A673 (cell line): ENCODE measurements at regions not wholly inside any gene's neighbourhood (a gene's known extent, or its start where the extent isn't known, plus 50 kb on each side); places are given as distances from the start of the nearest gene placed in this dataset.
"Not testable (repeated sequence)": the region's sequence is repeated elsewhere in the genome, so short reads cannot be mapped to it uniquely, and the experiment has no call there.

Experiments
- BruUV-seq: library from RNA; stranded (reverse); fragments of 400-500 nt; replicated peaks from 2 replicates; lab custom pipeline; 2021; lab: Mats Ljungman, UMichigan
- CTCF ChIA-PET: fragments of 300-600 bp; sonication (Branson Sonifier 250); formaldehyde crosslinking; loops from one replicate; lab custom pipeline; 2022; ENCODE audit warnings: antibody characterized with exemption; lab: Charles Lee
- POLR2A ChIA-PET: fragments of 300-600 bp; sonication (Branson Sonifier 250); formaldehyde crosslinking; loops from one replicate; lab custom pipeline; 2022; ENCODE audit warnings: antibody characterized with exemption; ENCODE audit not compliant: low non-redundant PET; lab: Charles Lee
- DNase-seq: peaks from one replicate; pipeline ENCODE4 v3.0.0-alpha.2; 2015; ENCODE audit warnings: low spot score
- H3K27ac ChIP-seq: fragments of 200-600 bp; sonication (generic); 2 replicates; pipeline ENCODE4 v1.5.1; 2016; ENCODE audit warnings: mixed run types, low read depth, mild to moderate bottlenecking, mixed read lengths, antibody characterized with exemption, low read length; ENCODE audit not compliant: poor library complexity, severe bottlenecking
- H3K27me3 ChIP-seq: fragments of 200-600 bp; sonication (generic); replicated peaks from 2 replicates; pipeline ENCODE4 v1.6.1; 2017; ENCODE audit warnings: mixed run types, low read depth, mild to moderate bottlenecking, mixed read lengths, antibody characterized with exemption, low read length; ENCODE audit not compliant: insufficient read depth, poor library complexity
- H3K36me3 ChIP-seq: fragments of 200-600 bp; sonication (generic); 2 replicates; pipeline ENCODE4 v1.6.1; 2016; ENCODE audit warnings: mixed run types, mild to moderate bottlenecking, mixed read lengths, antibody characterized with exemption, low read length; ENCODE audit not compliant: insufficient read depth, poor library complexity, severe bottlenecking
- H3K4me1 ChIP-seq: fragments of 200-600 bp; sonication (generic); 2 replicates; pipeline ENCODE4 v1.6.1; 2017; ENCODE audit warnings: mixed run types, mild to moderate bottlenecking, mixed read lengths, antibody characterized with exemption, low read length; ENCODE audit not compliant: insufficient read depth, poor library complexity, severe bottlenecking
- H3K4me3 ChIP-seq: fragments of 200-600 bp; sonication (generic); 2 replicates; pipeline ENCODE4 v1.5.1; 2016; ENCODE audit warnings: low read depth, mixed run types, mild to moderate bottlenecking, mixed read lengths, low read length; ENCODE audit not compliant: poor library complexity, severe bottlenecking
- H3K9me3 ChIP-seq: fragments of 200-600 bp; sonication (generic); 2 replicates; pipeline ENCODE4 v1.6.1; 2016; ENCODE audit warnings: mixed run types, low read depth, mild to moderate bottlenecking, mixed read lengths, antibody characterized with exemption, low read length; ENCODE audit not compliant: poor library complexity, severe bottlenecking
- EZH2 ChIP-seq: fragments of 200-600 bp; sonication (generic); IDR thresholded peaks from 2 replicates; pipeline ENCODE4 v1.6.1; 2017; ENCODE audit warnings: borderline replicate concordance, low read depth, mild to moderate bottlenecking, mixed read lengths, antibody characterized with exemption, low read length; ENCODE audit not compliant: poor library complexity, severe bottlenecking
- intact Hi-C: fragments of 100-400 bp; cut with micrococcal nuclease; formaldehyde crosslinking; loops from one replicate; pipeline ENCODE4 v1.10.0; 2022; ENCODE audit not compliant: unreplicated experiment
- TF ChIP-seq, protein P1 (sequence below): fragments of 300-800, 200-600 bp; sonication (generic); conservative IDR thresholded peaks from 2 replicates; pipeline ENCODE4 v1.5.1; 2017; ENCODE audit warnings: low read depth, mild to moderate bottlenecking, antibody characterized with exemption, low read length, moderate library complexity, mixed read lengths

DNA sequence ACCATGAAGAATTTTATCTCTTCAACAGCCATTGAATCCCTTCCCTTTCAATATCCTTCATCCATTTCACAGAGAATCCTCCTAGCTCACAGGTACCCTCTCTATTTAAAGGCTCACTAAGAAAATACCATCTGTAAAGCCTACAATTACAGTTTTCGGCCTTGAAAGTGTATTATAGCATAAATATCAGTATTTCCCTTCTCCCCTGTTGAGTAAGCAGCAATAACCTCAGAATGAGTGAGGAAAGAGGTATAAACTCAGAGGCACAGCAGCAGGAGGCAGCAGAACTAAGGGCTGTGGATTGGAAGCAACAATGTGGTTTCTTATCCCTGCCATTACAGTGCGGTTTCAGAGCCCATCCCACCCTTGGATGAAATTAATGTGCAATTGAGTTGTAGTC, 360.6 kb upstream of the ATP10A start:
- no peak overlapping the region for H3K27ac ChIP-seq
- no TSS peak for BruUV-seq
- CTCF ChIA-PET, result no interaction called here
- H3K9me3 ChIP-seq, result peaks cover 51% of the 10 kb centered on the region
- TF ChIP-seq, protein P1, sequence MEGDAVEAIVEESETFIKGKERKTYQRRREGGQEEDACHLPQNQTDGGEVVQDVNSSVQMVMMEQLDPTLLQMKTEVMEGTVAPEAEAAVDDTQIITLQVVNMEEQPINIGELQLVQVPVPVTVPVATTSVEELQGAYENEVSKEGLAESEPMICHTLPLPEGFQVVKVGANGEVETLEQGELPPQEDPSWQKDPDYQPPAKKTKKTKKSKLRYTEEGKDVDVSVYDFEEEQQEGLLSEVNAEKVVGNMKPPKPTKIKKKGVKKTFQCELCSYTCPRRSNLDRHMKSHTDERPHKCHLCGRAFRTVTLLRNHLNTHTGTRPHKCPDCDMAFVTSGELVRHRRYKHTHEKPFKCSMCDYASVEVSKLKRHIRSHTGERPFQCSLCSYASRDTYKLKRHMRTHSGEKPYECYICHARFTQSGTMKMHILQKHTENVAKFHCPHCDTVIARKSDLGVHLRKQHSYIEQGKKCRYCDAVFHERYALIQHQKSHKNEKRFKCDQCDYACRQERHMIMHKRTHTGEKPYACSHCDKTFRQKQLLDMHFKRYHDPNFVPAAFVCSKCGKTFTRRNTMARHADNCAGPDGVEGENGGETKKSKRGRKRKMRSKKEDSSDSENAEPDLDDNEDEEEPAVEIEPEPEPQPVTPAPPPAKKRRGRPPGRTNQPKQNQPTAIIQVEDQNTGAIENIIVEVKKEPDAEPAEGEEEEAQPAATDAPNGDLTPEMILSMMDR, result no peak
- no peak for TF ChIP-seq EZH2
- no peak overlapping the region for H3K4me3 ChIP-seq
- H3K4me1 ChIP-seq, result no peaks in the 10 kb centered on the region
- POLR2A ChIA-PET, result no interaction called here
- H3K36me3 ChIP-seq, result no peaks in the 10 kb centered on the region
- no peaks in the 10 kb centered on the region for H3K27me3 ChIP-seq
- intact Hi-C loops, result no loop called here
- DNase-seq, result no peak

DNA sequence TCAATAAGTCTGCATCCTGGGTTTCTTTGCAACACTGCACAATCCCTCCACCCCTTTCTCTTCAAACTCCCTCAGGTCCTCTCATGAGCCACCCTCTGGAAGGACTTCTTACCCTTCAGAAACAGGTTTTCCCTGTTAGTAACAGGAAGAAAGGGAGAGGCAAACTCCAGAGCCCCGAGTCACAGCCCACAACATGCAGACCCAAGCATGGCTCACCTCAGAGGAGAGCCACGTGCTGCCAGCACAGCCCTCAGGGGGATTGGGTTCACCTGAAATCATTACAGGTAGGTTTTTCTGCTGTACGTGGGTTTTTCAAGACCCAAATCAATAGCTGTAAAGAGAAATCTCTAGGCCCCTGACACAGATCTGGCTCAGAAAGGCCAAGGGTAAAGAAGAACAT, 359.7 kb upstream of the ATP10A start:
- H3K36me3 ChIP-seq, result no peaks in the 10 kb centered on the region
- ChIA-PET POLR2A (no interaction called here), CTCF (no interaction called here)
- no peak overlapping the region for H3K4me3 ChIP-seq
- no peak overlapping the region for H3K27ac ChIP-seq
- H3K27me3 ChIP-seq, result no peaks in the 10 kb centered on the region
- peaks cover 53% of the 10 kb centered on the region for H3K9me3 ChIP-seq
- no TSS peak for BruUV-seq
- no peak for DNase-seq
- no peaks in the 10 kb centered on the region for H3K4me1 ChIP-seq
- TF ChIP-seq, protein P1, result no peak
- no peak for TF ChIP-seq EZH2
- intact Hi-C loops, result no loop called here

DNA sequence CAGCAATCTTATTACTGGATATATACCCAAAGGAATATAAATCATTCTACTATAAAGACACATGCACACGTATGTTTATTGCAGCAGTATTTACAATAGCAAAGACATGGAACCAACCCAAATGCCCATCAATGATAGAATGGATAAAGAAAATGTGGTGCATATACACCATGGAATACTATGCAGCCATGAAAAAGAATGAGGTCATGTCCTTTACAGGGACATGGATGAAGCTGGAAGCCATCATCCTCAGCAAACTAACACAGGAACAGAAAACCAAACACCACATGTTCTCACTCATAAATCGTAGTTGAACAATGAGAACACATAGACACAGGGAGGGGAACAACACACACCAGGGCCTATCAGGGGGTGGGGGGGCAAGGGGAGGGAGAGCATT, 353.9 kb upstream of the ATP10A start:
- H3K4me1 ChIP-seq, H3K36me3 ChIP-seq, H3K27me3 ChIP-seq, H3K27ac ChIP-seq, BruUV-seq, H3K4me3 ChIP-seq, POLR2A ChIA-PET, intact Hi-C loops, CTCF ChIA-PET, DNase-seq: not testable (repeated sequence)
- H3K9me3 ChIP-seq, result peaks cover 32% of the 10 kb centered on the region

DNA sequence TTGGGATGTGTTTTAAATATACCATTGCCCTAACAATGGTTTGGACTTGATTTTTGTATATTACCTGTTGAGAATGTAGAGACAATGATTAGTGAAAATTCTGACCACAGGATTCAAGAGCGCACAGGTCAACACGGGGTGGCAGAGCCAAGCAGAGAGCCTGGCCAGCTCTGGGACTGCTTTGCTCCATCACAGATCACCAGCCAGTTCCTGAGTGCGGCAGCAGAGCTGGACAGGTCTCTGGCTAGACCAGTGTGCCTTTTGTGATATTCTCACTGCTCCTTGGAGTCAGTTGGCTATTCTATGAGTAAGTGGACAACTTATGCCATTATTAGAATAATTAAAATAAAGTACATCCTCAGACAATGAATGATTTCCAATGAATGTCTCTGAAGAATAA, 351.2 kb upstream of the ATP10A start:
- POLR2A ChIA-PET, result no interaction called here
- DNase-seq, result no peak
- Histone ChIP-seq H3K27ac (no peak overlapping the region), H3K9me3 (peaks cover 33% of the 10 kb centered on the region), H3K4me3 (no peak overlapping the region), H3K27me3 (no peaks in the 10 kb centered on the region), H3K4me1 (no peaks in the 10 kb centered on the region), H3K36me3 (no peaks in the 10 kb centered on the region)
- CTCF ChIA-PET, result no interaction called here
- BruUV-seq, result no TSS peak
- TF ChIP-seq EZH2, result no peak
- TF ChIP-seq, protein P1, result no peak
- intact Hi-C loops, result no loop called here
